MM.1S (cell line): ENCODE measurements at regions not wholly inside any gene's neighbourhood (a gene's known extent, or its start where the extent isn't known, plus 50 kb on each side); places are given as distances from the start of the nearest gene placed in this dataset.

Experiments
- DNase-seq: peaks from one replicate; pipeline ENCODE4 v3.0.0-alpha.2; 2015
- H2AFZ ChIP-seq: fragments of 300-600 bp; sonication (generic); 2 replicates; pipeline ENCODE4 v1.6.0; 2016; ENCODE audit warnings: antibody characterized with exemption, low read length
- H3F3A ChIP-seq: fragments of 300-600 bp; sonication (generic); 2 replicates; pipeline ENCODE4 v1.6.1; 2016; ENCODE audit warnings: mild to moderate bottlenecking, antibody characterized with exemption, low read length, moderate library complexity, mixed read lengths; ENCODE audit not compliant: insufficient read depth
- H3K27ac ChIP-seq: fragments of 300-600 bp; sonication (generic); 2 replicates; pipeline ENCODE4 v1.5.1; 2016; ENCODE audit warnings: mild to moderate bottlenecking, low read length
- H3K27me3 ChIP-seq: fragments of 300-600 bp; sonication (generic); replicated peaks from 2 replicates; pipeline ENCODE4 v1.6.0; 2016; ENCODE audit warnings: low read length; ENCODE audit not compliant: insufficient read depth
- H3K36me3 ChIP-seq: fragments of 300-600 bp; sonication (generic); replicated peaks from 2 replicates; pipeline ENCODE4 v1.6.1; 2016; ENCODE audit warnings: mild to moderate bottlenecking, low read length, mixed read lengths; ENCODE audit not compliant: insufficient read depth
- H3K4me1 ChIP-seq: fragments of 300-600 bp; sonication (generic); 2 replicates; pipeline ENCODE4 v1.6.1; 2016; ENCODE audit warnings: low read length, mixed read lengths
- H3K4me2 ChIP-seq: fragments of 300-600 bp; sonication (generic); 2 replicates; pipeline ENCODE4 v1.6.0; 2016; ENCODE audit warnings: low read depth, low read length
- H3K4me3 ChIP-seq: fragments of 300-600 bp; sonication (generic); 2 replicates; pipeline ENCODE4 v1.5.1; 2016; ENCODE audit warnings: low read length, mixed read lengths
- H3K79me2 ChIP-seq: fragments of 300-600 bp; sonication (generic); 2 replicates; pipeline ENCODE4 v1.6.1; 2016; ENCODE audit warnings: mixed run types, low read length, mixed read lengths
- H3K9ac ChIP-seq: fragments of 300-600 bp; sonication (generic); 2 replicates; pipeline ENCODE4 v1.6.1; 2016; ENCODE audit warnings: low read length, mixed read lengths
- H3K9me2 ChIP-seq: fragments of 300-600 bp; sonication (generic); replicated peaks from 2 replicates; pipeline ENCODE4 v1.6.1; 2016; ENCODE audit warnings: mild to moderate bottlenecking, low read length, mixed read lengths; ENCODE audit not compliant: insufficient read depth
- H3K9me3 ChIP-seq: fragments of 300-600 bp; sonication (generic); replicated peaks from 2 replicates; pipeline ENCODE4 v1.6.1; 2016; ENCODE audit warnings: mild to moderate bottlenecking, low read length, mixed read lengths; ENCODE audit not compliant: insufficient read depth
- H4K20me1 ChIP-seq: fragments of 300-600 bp; sonication (generic); 2 replicates; pipeline ENCODE4 v1.6.1; 2016; ENCODE audit warnings: mild to moderate bottlenecking, low read length, moderate library complexity, mixed read lengths; ENCODE audit not compliant: insufficient read depth
- EZH2 ChIP-seq: fragments of 300-600 bp; sonication (generic); optimal IDR thresholded peaks from 2 replicates; pipeline ENCODE3; 2017; ENCODE audit warnings: low read depth, mild to moderate bottlenecking, antibody characterized with exemption, low read length, mixed read lengths
- EZH2phosphoT487 ChIP-seq: fragments of 300-600 bp; sonication (generic); IDR thresholded peaks from 2 replicates; pipeline ENCODE4 v1.6.1; 2018; ENCODE audit warnings: antibody characterized with exemption, low read length
- TF ChIP-seq, protein P1 (sequence below): fragments of 300-600 bp; sonication (generic); IDR thresholded peaks from 2 replicates; pipeline ENCODE4 v1.5.1; 2016; ENCODE audit warnings: antibody characterized with exemption, low read length, mixed read lengths

DNA sequence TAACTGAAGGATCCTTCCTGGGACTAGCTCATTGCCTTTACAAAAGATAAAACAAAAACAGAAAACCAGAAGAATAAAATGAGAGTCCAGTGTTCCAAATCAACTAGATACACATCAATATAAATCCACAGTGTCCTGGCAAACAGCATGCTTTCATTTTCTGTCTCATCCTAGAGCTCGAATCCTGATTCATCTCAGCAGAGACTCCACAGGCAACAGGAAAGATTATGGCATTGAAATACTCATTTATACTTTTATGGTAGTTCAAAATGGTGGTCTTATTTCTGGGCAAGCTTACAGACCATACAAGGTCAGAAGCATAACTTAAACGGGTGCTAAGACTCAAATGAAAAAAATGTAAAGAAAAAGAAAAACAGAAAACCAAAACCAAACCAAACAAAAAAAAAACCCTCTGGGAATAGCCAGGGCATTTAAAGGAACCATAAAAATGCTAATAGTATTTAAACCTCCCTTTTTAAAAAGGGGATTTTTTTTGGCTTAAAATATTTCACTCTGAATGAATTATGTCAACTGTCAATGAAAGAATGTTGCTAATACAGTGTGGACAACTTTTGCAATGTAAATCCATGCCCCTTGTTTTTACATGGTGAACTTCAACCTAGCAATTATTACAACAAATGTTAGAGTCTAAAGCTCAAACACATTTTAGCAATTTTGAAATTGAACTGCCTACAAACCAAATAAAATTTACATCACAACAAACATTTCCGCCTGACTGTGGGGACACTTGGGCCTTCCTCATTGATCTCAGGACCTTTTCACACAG is 57.9 kb downstream of the GPR101 start:
- H3K27ac ChIP-seq = no peak overlapping the region
- no peaks in the 10 kb centered on the region for H4K20me1 ChIP-seq
- no peak overlapping the region for H3K4me2 ChIP-seq
- TF ChIP-seq EZH2phosphoT487 (no peak), EZH2 (no peak)
- TF ChIP-seq, protein P1, sequence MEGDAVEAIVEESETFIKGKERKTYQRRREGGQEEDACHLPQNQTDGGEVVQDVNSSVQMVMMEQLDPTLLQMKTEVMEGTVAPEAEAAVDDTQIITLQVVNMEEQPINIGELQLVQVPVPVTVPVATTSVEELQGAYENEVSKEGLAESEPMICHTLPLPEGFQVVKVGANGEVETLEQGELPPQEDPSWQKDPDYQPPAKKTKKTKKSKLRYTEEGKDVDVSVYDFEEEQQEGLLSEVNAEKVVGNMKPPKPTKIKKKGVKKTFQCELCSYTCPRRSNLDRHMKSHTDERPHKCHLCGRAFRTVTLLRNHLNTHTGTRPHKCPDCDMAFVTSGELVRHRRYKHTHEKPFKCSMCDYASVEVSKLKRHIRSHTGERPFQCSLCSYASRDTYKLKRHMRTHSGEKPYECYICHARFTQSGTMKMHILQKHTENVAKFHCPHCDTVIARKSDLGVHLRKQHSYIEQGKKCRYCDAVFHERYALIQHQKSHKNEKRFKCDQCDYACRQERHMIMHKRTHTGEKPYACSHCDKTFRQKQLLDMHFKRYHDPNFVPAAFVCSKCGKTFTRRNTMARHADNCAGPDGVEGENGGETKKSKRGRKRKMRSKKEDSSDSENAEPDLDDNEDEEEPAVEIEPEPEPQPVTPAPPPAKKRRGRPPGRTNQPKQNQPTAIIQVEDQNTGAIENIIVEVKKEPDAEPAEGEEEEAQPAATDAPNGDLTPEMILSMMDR = no peak
- H3K27me3 ChIP-seq = no peaks in the 10 kb centered on the region
- H3K4me3 ChIP-seq = no peak overlapping the region
- no peak overlapping the region for H3K9ac ChIP-seq
- H3F3A ChIP-seq = no peaks in the 10 kb centered on the region
- H3K9me3 ChIP-seq = no peaks in the 10 kb centered on the region
- DNase-seq = no peak
- no peaks in the 10 kb centered on the region for H3K36me3 ChIP-seq
- H3K9me2 ChIP-seq = no peaks in the 10 kb centered on the region
- no peaks in the 10 kb centered on the region for H3K79me2 ChIP-seq
- no peaks in the 10 kb centered on the region for H3K4me1 ChIP-seq
- H2AFZ ChIP-seq = no peak overlapping the region

DNA sequence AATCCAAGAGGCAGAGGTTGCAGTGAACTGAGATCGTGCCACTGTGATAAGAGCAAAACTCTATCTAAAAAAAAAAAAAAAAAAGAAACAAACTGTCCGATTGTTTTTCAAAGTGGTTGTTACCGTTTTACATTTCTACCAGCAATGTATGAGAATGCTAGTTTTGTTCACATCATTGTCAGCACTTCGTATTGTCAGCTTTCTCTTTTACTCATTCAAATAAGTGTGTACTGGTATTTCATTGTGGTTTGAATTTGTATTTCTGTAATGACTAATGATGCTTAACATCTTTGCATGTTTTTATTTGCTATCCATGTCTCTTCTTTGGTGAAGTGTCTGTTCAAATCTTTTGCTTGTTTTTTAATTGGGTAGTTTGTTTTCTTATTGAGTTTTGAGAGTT is 65.8 kb downstream of the GPR101 start:
- H3K4me3 ChIP-seq = no peak overlapping the region
- H3K27me3 ChIP-seq = no peaks in the 10 kb centered on the region
- no peaks in the 10 kb centered on the region for H3K9me3 ChIP-seq
- H2AFZ ChIP-seq = no peak overlapping the region
- no peaks in the 10 kb centered on the region for H3K79me2 ChIP-seq
- TF ChIP-seq EZH2 (no peak), EZH2phosphoT487 (no peak)
- TF ChIP-seq, protein P1 = no peak
- no peak overlapping the region for H3K27ac ChIP-seq
- H3K9ac ChIP-seq = no peak overlapping the region
- no peaks in the 10 kb centered on the region for H3K9me2 ChIP-seq
- no peak overlapping the region for H3K4me2 ChIP-seq
- no peaks in the 10 kb centered on the region for H4K20me1 ChIP-seq
- no peaks in the 10 kb centered on the region for H3F3A ChIP-seq
- no peaks in the 10 kb centered on the region for H3K36me3 ChIP-seq
- no peak for DNase-seq
- H3K4me1 ChIP-seq = no peaks in the 10 kb centered on the region

DNA sequence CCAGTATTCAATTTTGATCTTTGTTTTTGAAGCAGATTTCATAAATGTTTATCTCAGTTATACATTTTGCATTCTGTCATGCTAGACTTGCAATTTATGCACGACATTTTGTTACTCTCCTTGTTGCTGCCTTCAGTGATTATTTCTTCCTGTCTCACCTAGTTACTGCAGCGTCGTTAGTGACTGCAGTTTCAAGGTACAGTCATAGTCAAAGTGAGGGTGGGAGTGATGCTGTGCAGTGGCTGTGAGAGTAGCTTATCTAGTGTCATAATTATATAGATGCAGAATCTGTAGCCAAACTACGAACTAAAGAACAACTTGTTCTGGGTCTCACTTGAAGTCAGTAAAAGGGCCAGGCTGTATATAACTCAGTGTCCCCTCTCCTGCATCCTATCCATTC is 69.8 kb downstream of the GPR101 start:
- no peaks in the 10 kb centered on the region for H3K27me3 ChIP-seq

More for the DNA sequence above, 69.8 kb downstream of the GPR101 start:
- H3K27ac ChIP-seq = no peak overlapping the region
- no peaks in the 10 kb centered on the region for H3K9me3 ChIP-seq
- no peaks in the 10 kb centered on the region for H3F3A ChIP-seq
- H2AFZ ChIP-seq = no peak overlapping the region
- no peak overlapping the region for H3K9ac ChIP-seq
- no peak overlapping the region for H3K4me3 ChIP-seq
- H3K9me2 ChIP-seq = no peaks in the 10 kb centered on the region
- no peaks in the 10 kb centered on the region for H4K20me1 ChIP-seq
- H3K79me2 ChIP-seq = no peaks in the 10 kb centered on the region
- H3K36me3 ChIP-seq = no peaks in the 10 kb centered on the region
- DNase-seq = no peak
- no peaks in the 10 kb centered on the region for H3K4me1 ChIP-seq
- no peak overlapping the region for H3K4me2 ChIP-seq
- TF ChIP-seq EZH2 = no peak
- TF ChIP-seq, protein P1 = no peak
- TF ChIP-seq EZH2phosphoT487 = no peak
